AG10803 (cell line): ENCODE measurements at regions not wholly inside any gene's neighbourhood (a gene's known extent, or its start where the extent isn't known, plus 50 kb on each side); places are given as distances from the start of the nearest gene placed in this dataset.
A peak's percentile ranks its signal among the peaks of the same experiment; 100 is the strongest.

Experiments used
- DNase-seq: peaks from one replicate; pipeline ENCODE4 v3.0.0; 2010; ENCODE audit warnings: low read depth
- H3K4me3 ChIP-seq: 2 replicates; pipeline ENCODE4 v1.5.1; 2011; ENCODE audit warnings: mild to moderate bottlenecking, low read length, control low read depth
- CTCF ChIP-seq: conservative IDR thresholded peaks from 2 replicates; pipeline ENCODE4 v1.5.1; 2011; ENCODE audit warnings: mild to moderate bottlenecking, low read length, control low read depth, inconsistent platforms

- DNase-seq = no peak
- no peak for TF ChIP-seq CTCF
- H3K4me3 ChIP-seq = no peak overlapping the region
These were observed 134.3 kb upstream of the PRR20G start for GRCh38 chr3:127421943-127422662.

GRCh38 chr3:127420829-127421228, 133.0 kb upstream of the PRR20G start:
- no peak for TF ChIP-seq CTCF
- no peak for DNase-seq
- no peak overlapping the region for H3K4me3 ChIP-seq

DNA sequence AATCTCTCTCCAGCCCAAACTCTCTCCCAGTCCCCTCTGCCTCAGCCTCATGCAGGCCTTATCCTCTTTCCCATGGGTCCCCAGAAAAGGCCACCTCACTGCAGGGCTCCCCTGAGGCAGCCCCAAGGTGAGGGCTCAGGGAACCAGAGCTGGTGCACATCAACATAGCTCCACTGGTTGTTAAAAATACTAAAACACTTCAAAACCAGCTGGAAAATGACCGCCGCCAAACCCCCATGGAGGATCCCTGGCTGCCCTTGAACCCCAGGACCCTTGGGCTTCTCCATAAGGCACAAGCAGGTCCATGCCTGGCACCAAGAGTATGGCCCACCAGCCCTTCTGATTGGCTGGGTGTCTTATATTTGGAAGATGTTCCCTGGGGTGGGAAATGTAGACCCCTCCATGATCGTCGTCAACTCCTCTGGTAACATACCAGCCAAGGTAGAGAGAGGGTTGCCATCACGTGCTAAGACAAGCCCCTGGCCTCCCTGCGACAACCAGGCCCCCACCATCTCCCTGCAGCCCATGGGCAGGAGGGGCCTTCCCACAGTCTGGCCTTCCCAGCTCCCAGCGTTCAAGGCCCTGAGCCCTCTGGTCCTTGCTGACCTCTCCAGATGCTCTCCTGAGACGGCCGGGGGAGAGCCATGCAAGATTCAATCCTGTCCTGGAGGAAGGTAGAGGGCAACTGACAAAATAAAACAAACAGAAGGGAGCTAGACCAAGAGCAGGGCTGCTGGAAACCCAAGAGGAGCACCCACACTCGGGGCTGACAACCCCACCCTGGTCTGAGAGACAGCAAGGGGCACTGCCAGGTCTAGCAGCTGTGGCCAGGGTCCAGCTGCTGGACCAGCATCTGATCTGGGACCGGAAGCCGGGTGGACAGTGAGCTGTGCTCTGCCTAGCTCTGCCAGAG, 132.1 kb upstream of the PRR20G start:
- no peak for DNase-seq
- no peak for TF ChIP-seq CTCF
- H3K4me3 ChIP-seq = no peak overlapping the region

DNA sequence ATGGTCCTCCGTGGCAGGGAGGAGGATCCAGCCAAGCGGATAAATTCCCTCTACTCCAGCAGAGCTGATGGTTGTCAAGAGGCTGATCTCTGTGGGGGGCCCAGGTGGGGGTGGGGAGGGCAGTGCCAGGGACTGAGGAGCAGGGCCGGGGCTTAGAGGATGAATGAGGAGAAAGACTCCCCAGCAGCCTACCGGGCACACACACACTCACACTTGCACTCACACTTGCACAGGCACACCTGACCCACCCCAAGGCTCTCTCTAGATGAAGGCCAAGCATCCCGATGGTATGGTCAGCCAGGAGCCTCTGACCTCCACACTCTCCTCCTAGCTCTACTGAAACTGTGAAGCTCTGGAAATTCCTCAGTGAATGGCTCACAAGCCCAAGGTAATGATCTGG, 131.3 kb upstream of the PRR20G start:
- DNase-seq = no peak
- no peak for TF ChIP-seq CTCF

DNA sequence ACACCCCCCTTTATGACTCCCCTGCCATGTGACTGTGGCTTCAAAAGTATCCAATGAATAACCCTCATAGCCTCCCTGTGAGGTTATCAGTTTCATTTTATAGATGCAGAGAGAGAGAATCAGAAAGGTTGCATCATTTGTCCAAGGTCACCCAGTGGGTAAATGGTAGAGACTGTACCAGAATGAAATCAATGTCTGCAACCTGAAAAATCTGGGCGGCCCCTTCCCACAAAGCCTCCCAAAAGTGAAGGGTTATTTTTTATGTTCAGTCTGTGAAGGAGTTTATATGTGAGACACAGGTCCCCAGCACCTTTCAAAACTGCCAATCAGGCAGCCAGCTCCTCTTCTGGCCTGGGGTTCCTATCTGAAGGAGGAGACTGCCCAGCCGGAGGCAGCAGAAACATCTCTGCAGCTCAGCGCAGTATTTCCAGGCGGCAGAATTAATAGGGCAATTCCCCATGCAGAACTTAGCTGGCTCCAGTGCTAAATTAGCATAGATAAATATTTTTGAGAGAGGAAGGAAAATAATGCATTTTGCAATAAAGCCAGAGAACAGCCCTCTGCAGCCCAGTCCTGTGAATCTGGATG, 130.8 kb upstream of the PRR20G start:
- no peak for DNase-seq
- TF ChIP-seq CTCF = no peak
- H3K4me3 ChIP-seq = no peak overlapping the region

More for the DNA sequence above, 131.3 kb upstream of the PRR20G start:
- no peak overlapping the region for H3K4me3 ChIP-seq

- DNase-seq = peak; percentile 4
- TF ChIP-seq CTCF = no peak
- H3K4me3 ChIP-seq = no peak overlapping the region
These were observed 130.1 kb upstream of the PRR20G start for GRCh38 chr3:127417709-127418559.
